Mucosa of descending colon (tissue), 3 donors: ENCODE measurements at regions not wholly inside any gene's neighbourhood (a gene's known extent, or its start where the extent isn't known, plus 50 kb on each side); places are given as distances from the start of the nearest gene placed in this dataset.

Source experiments
- ATAC-seq: fragments of 200-7000 bp; cut with Tn5 transposase; one replicate; pipeline ENCODE4 v1.9.1; 2020; ENCODE audit warnings: mild to moderate bottlenecking, moderate library complexity
- DNase-seq, 3 donors: peaks; one replicate each; pipeline ENCODE4 v3.0.0-alpha.2; 2020
- H3K36me3 ChIP-seq: fragments of 200-600 bp; one replicate; pipeline ENCODE4 v1.8.0; 2021; ENCODE audit warnings: low read depth, mild to moderate bottlenecking
- H3K4me1 ChIP-seq: fragments of 200-600 bp; one replicate; pipeline ENCODE4 v1.8.0; 2021; ENCODE audit warnings: low read depth, mild to moderate bottlenecking
- H3K4me3 ChIP-seq: fragments of 200-600 bp; one replicate; pipeline ENCODE4 v1.8.0; 2021; ENCODE audit warnings: mild to moderate bottlenecking
- H3K9me3 ChIP-seq: fragments of 200-600 bp; one replicate; pipeline ENCODE4 v1.8.0; 2021; ENCODE audit warnings: mild to moderate bottlenecking
- intact Hi-C, 2 donors: fragments of 100-400 bp; cut with DNase I in 1 of 2; cut with micrococcal nuclease in 1 of 2; formaldehyde crosslinking; loops; one replicate each; pipeline versions ENCODE4 v1.11.0 to v1.11.1; 2022; cut with DNase I, micrococcal nuclease
- TF ChIP-seq, protein P1 (sequence below): fragments of 200-600 bp; IDR thresholded peaks from one replicate; pipeline ENCODE4 v1.8.0; 2022; ENCODE audit warnings: antibody characterized with exemption, mild to moderate bottlenecking
- donor health status: DM: no; HTN: no; CAD: no; lungs with moderate emphysema.
- donor health status: DM: no; HTN: no; CAD: no.
- donor health status: DM: no; HTN: yes; CAD: no.

DNA sequence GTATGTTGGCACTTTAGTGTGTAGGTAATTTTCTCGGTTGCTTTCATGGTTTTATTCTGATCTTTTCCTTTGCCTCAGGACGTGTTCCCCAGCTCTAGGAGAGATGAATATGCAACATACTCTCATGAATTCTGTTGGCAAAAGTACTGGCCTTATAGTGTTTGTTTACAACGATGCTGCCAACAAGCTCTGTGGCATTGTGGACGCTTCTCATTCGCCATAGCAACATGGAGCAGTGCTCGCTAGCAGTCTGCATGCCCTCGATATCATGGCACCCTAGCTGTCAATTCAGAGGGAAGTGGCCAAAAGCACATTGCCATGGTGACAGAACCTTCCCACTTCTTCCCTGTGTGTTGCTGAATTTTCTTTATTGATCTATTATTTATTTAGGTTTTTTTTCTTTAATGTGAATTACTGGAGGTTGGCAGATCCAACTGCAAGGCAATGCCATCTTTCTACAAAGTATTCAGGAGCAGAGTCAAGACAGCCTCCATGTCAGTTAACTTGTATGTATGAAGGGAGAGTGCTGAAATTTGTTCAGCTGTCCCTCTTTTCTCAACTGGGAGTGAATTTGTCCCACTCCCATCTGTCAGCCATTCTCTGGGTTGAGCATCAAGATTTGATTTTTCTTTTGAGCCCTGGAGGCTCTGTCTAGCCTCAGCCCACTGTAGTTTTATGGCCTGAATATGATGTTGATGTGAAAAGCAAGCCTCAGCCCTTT, 224.9 kb upstream of the VCX3A start:
- DNase-seq (no peak), ATAC-seq (no peak)
- intact Hi-C loops: no loop called here
- H3K4me3 ChIP-seq: no peak overlapping the region
- H3K4me1 ChIP-seq: no peaks in the 10 kb centered on the region
- TF ChIP-seq, protein P1, sequence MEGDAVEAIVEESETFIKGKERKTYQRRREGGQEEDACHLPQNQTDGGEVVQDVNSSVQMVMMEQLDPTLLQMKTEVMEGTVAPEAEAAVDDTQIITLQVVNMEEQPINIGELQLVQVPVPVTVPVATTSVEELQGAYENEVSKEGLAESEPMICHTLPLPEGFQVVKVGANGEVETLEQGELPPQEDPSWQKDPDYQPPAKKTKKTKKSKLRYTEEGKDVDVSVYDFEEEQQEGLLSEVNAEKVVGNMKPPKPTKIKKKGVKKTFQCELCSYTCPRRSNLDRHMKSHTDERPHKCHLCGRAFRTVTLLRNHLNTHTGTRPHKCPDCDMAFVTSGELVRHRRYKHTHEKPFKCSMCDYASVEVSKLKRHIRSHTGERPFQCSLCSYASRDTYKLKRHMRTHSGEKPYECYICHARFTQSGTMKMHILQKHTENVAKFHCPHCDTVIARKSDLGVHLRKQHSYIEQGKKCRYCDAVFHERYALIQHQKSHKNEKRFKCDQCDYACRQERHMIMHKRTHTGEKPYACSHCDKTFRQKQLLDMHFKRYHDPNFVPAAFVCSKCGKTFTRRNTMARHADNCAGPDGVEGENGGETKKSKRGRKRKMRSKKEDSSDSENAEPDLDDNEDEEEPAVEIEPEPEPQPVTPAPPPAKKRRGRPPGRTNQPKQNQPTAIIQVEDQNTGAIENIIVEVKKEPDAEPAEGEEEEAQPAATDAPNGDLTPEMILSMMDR: no peak
- H3K36me3 ChIP-seq: no peaks in the 10 kb centered on the region
- no peaks in the 10 kb centered on the region for H3K9me3 ChIP-seq

DNA sequence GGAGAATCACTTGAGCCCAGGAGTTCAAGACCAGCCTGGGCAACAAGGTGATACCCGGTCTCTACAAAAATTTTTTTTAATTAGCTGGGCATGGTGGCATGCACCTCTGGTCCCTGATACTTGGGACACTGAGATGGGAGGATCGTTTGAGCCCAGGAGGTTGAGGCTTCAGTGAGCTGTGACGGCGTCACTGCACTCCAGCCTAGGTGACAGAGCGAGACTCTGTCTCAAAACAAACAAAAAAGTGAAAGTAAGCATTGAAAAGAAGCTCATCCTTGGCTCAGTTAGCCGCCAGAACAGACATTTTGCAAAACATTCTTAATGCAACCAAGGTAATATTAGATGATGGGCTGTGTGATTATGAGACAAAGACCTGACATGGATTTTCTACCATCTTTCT, 223.3 kb upstream of the VCX3A start:
- TF ChIP-seq, protein P1: no peak
- intact Hi-C loops: no loop called here

DNA sequence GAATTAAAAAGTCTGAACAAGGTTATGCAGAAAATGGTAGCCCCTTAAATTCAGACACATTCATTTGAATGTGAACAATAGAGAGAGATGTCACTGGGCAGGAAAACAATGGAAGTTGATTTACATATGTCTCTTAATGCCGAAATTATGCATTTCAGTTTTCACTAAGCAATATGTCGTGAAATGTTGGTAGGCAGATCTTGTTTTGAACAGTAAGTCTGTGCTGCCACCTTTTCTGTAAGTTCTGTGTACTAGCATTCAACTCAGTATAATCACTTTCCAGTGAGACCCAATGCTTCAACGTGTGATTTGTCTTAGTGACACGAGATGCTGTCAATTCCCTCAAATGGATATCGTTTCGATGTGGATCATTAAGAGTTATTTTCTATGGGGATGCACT, 222.7 kb upstream of the VCX3A start:
- no peak overlapping the region for H3K4me3 ChIP-seq
- ATAC-seq: no peak
- intact Hi-C loops: no loop called here
- no peaks in the 10 kb centered on the region for H3K36me3 ChIP-seq
- DNase-seq: no peak
- H3K9me3 ChIP-seq: no peaks in the 10 kb centered on the region
- TF ChIP-seq, protein P1: no peak
- no peaks in the 10 kb centered on the region for H3K4me1 ChIP-seq

More for the DNA sequence above, 223.3 kb upstream of the VCX3A start:
- H3K4me3 ChIP-seq: no peak overlapping the region
- no peaks in the 10 kb centered on the region for H3K9me3 ChIP-seq
- ATAC-seq: no peak
- H3K36me3 ChIP-seq: no peaks in the 10 kb centered on the region
- no peaks in the 10 kb centered on the region for H3K4me1 ChIP-seq
- no peak for DNase-seq

GRCh38 chrX:6748595-6748994, 213.7 kb upstream of the VCX3A start:
- no peak for ATAC-seq
- Histone ChIP-seq H3K9me3 (no peaks in the 10 kb centered on the region), H3K4me1 (no peaks in the 10 kb centered on the region), H3K36me3 (no peaks in the 10 kb centered on the region), H3K4me3 (no peak overlapping the region)
- no peak for DNase-seq
- TF ChIP-seq, protein P1: no peak
- intact Hi-C loops: no loop called here

DNA sequence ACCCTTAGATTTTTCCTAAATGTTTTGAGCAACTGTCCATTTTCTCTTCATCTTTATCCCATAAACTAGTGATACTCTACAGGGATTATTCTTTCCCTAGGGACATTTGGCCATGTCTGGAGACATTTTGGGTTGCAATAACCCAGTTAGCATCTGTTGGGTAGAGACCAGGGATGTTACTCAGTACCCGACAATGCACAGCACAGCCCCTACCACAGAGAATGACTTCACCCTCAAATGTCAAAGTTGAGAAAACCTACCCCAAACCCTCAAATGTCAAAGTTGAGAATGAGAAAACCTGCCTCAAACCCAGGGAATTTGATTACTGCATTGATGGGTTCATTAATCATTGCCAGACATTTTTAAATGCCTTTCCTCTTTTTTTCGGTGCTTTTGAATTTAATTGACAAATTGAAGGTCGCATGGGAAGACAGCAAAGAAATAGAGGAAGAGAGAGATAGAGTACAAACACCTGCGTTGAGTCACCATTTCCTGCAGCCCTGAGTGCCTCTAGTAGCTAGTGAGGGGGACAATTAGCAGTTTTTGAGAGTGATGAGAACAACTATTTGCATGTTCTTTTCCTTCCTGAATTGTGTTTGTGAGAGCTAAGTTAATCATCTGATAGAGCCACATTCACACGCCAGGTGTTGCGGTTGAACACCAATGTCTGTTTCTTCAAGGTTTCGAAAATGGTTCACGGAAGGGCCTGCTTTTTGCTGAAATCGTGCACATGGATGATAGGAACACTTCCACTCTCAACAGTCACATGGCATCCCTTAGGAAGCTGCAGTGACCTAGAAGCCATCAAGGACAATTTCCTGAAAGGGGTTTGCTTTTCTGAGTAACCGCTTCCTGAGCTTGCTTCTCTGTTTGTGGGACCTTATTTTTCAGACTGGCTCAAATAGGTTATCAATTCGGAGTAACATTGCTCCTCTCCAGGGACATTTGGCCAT, 203.9 kb upstream of the VCX3A start:
- H3K36me3 ChIP-seq: no peaks in the 10 kb centered on the region
- intact Hi-C loops: no loop called here
- peak in 1 of 3 donors; percentile 7 for DNase-seq
- H3K4me3 ChIP-seq: no peak overlapping the region
- no peaks in the 10 kb centered on the region for H3K4me1 ChIP-seq
- peak; percentile 73 for ATAC-seq
- TF ChIP-seq, protein P1: no peak
- H3K9me3 ChIP-seq: no peaks in the 10 kb centered on the region
